AG09309 (cell line): ENCODE measurements at regions not wholly inside any gene's neighbourhood (a gene's known extent, or its start where the extent isn't known, plus 50 kb on each side); places are given as distances from the start of the nearest gene placed in this dataset.

ENCODE experiments used
- DNase-seq: peaks from one replicate; pipeline ENCODE4 v3.0.0-alpha.2; 2010; ENCODE audit warnings: low read depth
- H3K4me3 ChIP-seq: 2 replicates; pipeline ENCODE4 v1.5.1; 2011; ENCODE audit warnings: mild to moderate bottlenecking, low read depth, low read length, moderate library complexity; ENCODE audit not compliant: control insufficient read depth
- TF ChIP-seq, protein P1 (sequence below): IDR thresholded peaks from 2 replicates; pipeline ENCODE4 v1.5.1; 2011; ENCODE audit warnings: mild to moderate bottlenecking, low read depth, low read length, inconsistent platforms; ENCODE audit not compliant: insufficient read depth, control insufficient read depth; ENCODE audit errors: missing control alignments

DNA sequence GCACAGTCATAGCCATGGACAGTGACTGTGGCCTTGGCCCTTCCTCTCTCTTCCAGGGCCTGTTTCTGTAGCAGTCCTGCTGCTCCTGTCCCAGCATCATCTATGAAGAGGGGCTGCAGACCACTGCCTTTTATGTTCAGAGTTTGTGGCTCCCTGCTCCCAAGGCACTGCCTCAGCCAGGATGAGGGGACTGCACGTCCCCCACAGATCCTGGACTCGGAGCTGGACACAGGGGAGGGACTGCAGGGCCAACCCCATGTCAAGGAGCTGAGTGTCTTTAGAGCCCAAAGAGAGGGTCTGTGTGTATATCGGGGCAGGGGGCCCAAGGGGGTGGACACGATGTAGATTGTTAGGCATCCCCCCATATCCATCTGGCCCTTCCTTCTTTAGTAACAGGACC lies 60.6 kb upstream of the DIO3 start:
- DNase-seq = no peak
- TF ChIP-seq, protein P1, sequence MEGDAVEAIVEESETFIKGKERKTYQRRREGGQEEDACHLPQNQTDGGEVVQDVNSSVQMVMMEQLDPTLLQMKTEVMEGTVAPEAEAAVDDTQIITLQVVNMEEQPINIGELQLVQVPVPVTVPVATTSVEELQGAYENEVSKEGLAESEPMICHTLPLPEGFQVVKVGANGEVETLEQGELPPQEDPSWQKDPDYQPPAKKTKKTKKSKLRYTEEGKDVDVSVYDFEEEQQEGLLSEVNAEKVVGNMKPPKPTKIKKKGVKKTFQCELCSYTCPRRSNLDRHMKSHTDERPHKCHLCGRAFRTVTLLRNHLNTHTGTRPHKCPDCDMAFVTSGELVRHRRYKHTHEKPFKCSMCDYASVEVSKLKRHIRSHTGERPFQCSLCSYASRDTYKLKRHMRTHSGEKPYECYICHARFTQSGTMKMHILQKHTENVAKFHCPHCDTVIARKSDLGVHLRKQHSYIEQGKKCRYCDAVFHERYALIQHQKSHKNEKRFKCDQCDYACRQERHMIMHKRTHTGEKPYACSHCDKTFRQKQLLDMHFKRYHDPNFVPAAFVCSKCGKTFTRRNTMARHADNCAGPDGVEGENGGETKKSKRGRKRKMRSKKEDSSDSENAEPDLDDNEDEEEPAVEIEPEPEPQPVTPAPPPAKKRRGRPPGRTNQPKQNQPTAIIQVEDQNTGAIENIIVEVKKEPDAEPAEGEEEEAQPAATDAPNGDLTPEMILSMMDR = no peak
- no peak overlapping the region for H3K4me3 ChIP-seq

DNA sequence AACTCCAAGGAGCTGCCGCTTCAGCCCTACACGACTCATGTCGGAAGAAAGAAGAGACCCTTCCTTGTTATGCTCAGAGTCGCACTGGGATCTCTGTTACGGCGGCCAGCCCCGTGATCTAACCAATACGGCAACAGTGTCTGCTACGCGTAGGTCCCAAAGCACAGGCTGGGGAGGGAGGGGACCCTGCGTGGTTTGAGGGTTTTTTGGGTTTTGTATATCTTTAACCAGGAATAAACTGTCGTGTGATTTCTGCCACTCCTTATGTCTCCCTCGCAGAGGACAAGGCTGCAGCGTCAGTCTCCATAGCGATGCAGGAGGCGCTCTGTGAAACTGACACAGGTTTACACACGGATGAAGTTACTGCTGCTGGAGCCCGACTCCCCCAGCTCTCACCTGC lies 60.0 kb upstream of the DIO3 start:
- TF ChIP-seq, protein P1 = no peak
- H3K4me3 ChIP-seq = no peak overlapping the region
- DNase-seq = no peak

DNA sequence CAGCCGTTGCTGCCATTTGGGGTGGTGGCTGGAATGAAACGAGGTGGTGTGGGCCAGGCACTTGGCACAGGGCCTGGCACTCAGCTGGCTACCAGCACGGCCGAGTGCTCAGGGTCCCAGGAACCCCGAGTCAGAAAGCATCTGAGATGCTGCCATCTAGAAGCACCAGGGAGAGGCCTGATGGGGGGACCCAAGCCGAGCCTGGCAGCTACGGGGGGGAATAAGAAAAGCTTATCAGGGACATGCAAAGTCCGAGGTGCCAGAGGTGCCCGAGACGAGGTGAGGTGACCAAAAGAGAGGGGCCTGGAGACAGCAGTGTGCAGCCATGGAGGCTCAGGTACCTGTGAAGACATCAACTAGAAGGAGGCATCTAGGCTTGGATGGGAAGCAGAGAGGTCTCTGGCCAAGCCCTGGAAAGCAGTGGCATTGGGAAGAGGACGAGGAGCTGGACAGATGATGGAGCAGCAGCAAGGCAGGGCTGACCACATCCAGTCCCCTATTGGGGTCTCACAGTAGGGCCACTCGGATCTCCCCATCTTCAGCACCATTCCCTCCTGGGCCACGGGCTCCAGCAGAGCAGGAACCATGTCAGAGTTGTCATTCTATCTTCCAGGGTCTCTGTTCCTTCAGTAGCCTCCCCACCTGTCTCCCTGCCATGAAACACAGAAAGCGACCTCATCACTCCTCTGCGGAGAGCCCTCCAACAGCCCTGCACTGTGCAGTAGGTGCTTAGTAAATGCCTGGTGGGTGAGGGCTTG lies 59.3 kb upstream of the DIO3 start:
- DNase-seq = no peak
- TF ChIP-seq, protein P1 = no peak
- H3K4me3 ChIP-seq = no peak overlapping the region

DNA sequence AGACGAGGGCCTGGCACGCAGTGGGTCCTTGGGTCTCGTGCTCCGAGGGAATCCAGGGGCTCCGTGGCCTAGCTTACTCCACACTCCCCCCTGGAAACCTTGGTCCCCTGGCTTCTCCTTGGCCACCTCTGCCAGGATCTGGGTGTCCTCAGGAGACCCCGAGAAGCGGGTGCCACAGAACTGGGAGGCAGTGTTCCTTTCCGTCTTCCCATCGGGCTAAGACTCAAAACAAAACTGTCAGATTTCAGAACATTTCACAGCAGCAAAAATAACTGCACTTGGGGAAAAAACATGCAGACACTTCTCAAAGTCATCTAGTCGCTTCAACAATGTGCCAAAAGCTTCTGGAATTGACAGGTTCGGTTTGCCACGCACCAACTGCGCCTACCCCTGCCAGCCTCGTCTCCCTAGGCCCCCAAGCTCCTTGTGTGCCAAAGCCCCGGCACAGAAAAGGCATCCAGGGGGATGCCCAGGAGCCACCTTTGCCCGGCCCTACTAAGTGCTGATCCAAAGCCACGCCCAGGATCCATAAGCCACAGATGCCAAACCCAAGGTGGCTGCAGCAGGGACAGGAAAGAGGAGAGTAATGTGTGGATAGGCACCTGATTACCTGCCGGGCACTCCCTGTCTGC lies 58.4 kb upstream of the DIO3 start:
- no peak overlapping the region for H3K4me3 ChIP-seq
- TF ChIP-seq, protein P1 = no peak
- DNase-seq = no peak

DNA sequence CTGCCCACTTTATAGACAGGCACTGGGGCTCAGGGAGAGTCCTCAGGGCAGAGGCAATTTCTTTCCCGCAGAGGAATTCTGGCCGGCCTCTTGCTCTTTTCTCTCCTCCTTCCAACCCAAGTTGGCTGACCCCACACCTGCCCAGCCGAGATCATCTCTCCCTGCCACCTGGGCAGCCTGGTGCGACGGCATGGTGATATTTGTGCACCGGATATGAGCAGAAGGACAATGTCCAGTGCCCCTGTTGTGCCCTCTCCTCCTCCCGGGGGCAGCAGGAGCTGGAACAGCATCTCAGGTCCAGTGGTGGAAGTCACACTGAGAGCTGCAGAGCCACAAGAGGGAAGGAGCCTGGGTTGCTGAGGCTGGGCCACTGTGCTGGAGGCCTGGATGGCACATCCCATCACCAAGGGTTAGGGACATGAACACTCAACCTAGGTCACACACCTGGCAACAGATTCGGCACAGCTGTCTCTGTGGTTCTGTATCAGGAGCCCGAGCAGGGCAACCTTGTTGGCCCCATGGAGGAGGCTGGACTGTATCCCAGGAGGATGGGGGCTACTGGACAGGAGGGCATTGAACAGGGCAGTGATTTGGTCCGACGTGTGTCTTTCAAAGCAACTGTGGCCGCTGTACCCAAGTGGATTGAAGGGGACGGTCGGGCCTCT lies 57.7 kb upstream of the DIO3 start:
- H3K4me3 ChIP-seq = no peak overlapping the region

DNA sequence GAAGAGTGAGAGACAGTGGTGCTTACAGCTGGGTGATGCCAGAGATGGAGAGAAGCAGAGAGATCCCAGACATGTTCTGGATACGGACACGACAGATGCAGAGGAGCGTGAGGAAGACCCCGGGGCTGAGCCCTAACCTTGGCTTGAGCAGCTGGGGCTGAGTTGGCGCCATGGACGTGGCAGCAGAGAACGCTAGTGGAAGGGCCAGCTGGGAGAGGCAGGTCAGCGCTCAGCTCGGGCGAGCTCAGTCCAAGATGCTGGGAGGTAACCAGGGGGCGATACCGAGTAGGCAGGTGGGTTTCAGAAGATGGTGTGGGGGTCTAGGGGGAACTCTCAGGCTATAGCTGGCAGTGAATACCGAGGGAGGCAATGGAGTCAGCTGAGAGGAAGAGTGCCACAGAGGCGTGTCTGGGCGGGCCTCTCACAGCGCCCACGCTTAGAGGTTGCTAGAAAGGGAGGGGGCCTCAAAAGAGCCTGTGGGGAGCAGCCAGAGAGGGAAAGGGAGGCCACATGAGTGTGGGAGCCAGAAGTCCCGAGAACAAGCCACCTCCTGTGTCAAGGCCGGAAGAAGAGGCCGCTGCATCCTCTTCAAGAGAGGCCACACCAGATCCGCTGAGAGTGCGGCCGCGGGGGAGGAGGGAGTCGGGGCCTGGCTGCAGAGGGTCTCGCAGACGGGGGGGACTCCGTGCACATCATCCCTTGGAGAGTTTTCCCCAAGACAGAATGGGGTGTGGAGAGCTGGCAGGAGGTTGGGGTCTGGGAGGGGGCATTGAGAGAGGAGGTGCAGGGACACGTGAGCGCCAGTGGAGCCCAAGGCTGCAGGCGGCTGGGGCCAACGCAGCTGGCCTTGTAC lies 57.0 kb upstream of the DIO3 start:
- no peak for DNase-seq
- TF ChIP-seq, protein P1 = no peak
- H3K4me3 ChIP-seq = no peak overlapping the region

More for the DNA sequence above, 57.7 kb upstream of the DIO3 start:
- TF ChIP-seq, protein P1 = no peak
- DNase-seq = no peak
